ENCODE measurements at regions not wholly inside any gene's neighbourhood (a gene's known extent, or its start where the extent isn't known, plus 50 kb on each side); places are given as distances from the start of the nearest gene placed in this dataset.

DNA sequence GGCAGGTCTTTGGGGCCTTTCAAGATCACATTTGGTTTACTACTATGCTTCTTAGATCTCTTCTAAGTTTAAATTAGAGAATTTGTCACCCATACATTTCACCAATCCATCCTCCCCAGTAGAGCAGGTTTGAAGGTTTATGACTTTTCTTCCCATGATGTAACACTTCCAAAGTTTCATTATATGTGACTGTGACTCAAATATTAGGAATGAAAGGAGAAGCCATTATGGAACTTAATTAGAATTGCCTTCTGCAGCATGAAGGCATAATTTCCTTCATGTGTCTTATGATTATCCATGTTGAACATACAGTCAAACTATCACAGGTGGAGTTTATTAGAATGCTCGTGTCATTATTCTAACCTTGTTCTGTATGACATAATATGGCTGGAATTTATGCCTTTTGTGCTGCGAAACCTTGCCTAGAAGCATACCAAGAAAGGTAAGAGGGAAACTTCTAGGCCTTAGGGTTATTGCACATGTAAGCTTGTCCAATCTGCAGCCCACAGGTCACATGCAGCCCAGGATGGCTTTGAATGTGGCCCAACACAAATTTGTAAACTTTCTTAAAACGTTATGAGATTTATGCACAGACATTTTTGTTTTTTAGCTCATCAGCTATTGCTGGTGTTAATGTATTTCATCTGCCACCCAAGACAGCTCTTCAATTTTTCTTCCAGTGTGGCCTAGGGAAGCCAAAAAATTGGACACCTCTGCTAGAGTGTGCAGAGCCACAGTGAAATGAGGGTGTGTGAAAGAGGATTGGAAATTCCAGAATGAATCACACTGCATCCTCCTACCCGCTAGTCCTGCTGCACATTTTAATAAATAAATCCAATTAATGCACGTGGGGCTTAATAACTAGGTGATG is 133.6 kb downstream of the TMEM26 start:
- DNase-seq, result no peak
- Histone ChIP-seq H3K27me3 (no peaks in the 10 kb centered on the region), H3K9me3 (no peaks in the 10 kb centered on the region), H3K4me3 (no peak overlapping the region), H3K27ac (no peak overlapping the region), H3K4me1 (no peaks in the 10 kb centered on the region), H3K36me3 (no peaks in the 10 kb centered on the region)
- TF ChIP-seq, protein P1, sequence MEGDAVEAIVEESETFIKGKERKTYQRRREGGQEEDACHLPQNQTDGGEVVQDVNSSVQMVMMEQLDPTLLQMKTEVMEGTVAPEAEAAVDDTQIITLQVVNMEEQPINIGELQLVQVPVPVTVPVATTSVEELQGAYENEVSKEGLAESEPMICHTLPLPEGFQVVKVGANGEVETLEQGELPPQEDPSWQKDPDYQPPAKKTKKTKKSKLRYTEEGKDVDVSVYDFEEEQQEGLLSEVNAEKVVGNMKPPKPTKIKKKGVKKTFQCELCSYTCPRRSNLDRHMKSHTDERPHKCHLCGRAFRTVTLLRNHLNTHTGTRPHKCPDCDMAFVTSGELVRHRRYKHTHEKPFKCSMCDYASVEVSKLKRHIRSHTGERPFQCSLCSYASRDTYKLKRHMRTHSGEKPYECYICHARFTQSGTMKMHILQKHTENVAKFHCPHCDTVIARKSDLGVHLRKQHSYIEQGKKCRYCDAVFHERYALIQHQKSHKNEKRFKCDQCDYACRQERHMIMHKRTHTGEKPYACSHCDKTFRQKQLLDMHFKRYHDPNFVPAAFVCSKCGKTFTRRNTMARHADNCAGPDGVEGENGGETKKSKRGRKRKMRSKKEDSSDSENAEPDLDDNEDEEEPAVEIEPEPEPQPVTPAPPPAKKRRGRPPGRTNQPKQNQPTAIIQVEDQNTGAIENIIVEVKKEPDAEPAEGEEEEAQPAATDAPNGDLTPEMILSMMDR (IDR thresholded peaks at IDR 0.05), result no peak
- no peak for ATAC-seq
- intact Hi-C loops (cut with DNase I), result no loop called here

GRCh38 chr10:61318429-61318828 is 134.8 kb downstream of the TMEM26 start:
- TF ChIP-seq, protein P1 (IDR thresholded peaks at IDR 0.05), result no peak
- H3K27ac ChIP-seq, result no peak overlapping the region

GRCh38 chr10:61317706-61318105 is 135.5 kb downstream of the TMEM26 start:
- H3K36me3 ChIP-seq, result no peaks in the 10 kb centered on the region
- H3K4me3 ChIP-seq, result no peak overlapping the region
- ATAC-seq, result no peak
- DNase-seq, result no peak
- H3K27me3 ChIP-seq, result no peaks in the 10 kb centered on the region
- no peaks in the 10 kb centered on the region for H3K4me1 ChIP-seq
- intact Hi-C loops (cut with DNase I), result no loop called here
- H3K27ac ChIP-seq, result no peak overlapping the region
- TF ChIP-seq, protein P1 (IDR thresholded peaks at IDR 0.05), result no peak
- H3K9me3 ChIP-seq, result no peaks in the 10 kb centered on the region

More at GRCh38 chr10:61318429-61318828, 134.8 kb downstream of the TMEM26 start:
- ATAC-seq, result no peak
- H3K9me3 ChIP-seq, result no peaks in the 10 kb centered on the region
- H3K27me3 ChIP-seq, result no peaks in the 10 kb centered on the region
- no peaks in the 10 kb centered on the region for H3K36me3 ChIP-seq
- no peak overlapping the region for H3K4me3 ChIP-seq
- no peak for DNase-seq
- no peaks in the 10 kb centered on the region for H3K4me1 ChIP-seq
- intact Hi-C loops (cut with DNase I), result no loop called here

- no peaks in the 10 kb centered on the region for H3K4me1 ChIP-seq
- H3K36me3 ChIP-seq, result no peaks in the 10 kb centered on the region
- no peak overlapping the region for H3K4me3 ChIP-seq
- H3K9me3 ChIP-seq, result no peaks in the 10 kb centered on the region
- intact Hi-C loops (cut with DNase I), result no loop called here
- no peaks in the 10 kb centered on the region for H3K27me3 ChIP-seq
- peak in 1 of 4 donors; percentile 25 for DNase-seq
- H3K27ac ChIP-seq, result no peak overlapping the region
- TF ChIP-seq, protein P1 (IDR thresholded peaks at IDR 0.05), result no peak
- ATAC-seq, result no peak
Observed at GRCh38 chr10:61316676-61317265, 136.4 kb downstream of the TMEM26 start.

DNA sequence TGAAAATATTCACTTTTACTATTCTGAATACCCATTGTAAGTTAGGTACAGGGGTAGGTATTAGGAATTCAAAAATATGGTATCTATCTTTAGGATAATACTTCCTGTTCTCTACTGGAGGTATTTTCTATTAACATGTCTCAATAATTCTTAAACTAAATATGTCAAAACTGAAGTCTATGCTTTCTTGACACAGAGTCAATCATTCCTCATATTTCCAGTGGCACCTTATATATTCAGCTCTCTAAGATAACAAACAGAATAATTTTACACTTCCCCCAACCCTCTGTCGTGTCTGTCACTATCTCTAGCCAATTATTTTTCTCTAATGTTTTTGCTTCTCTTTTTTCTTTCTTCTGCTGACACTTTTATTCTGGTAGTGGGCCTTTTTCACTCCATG is 138.9 kb downstream of the TMEM26 start:
- no peaks in the 10 kb centered on the region for H3K27me3 ChIP-seq
- ATAC-seq (no peak), DNase-seq (no peak)
- H3K9me3 ChIP-seq, result no peaks in the 10 kb centered on the region
- no peaks in the 10 kb centered on the region for H3K36me3 ChIP-seq
- no peak overlapping the region for H3K4me3 ChIP-seq
- intact Hi-C loops (cut with DNase I), result no loop called here
- no peak overlapping the region for H3K27ac ChIP-seq
- TF ChIP-seq, protein P1 (IDR thresholded peaks at IDR 0.05), result no peak
- H3K4me1 ChIP-seq, result no peaks in the 10 kb centered on the region

All from left lung (tissue), 4 donors.